ENCODE measurements at regions not wholly inside any gene's neighbourhood (a gene's known extent, or its start where the extent isn't known, plus 50 kb on each side); places are given as distances from the start of the nearest gene placed in this dataset.

- TF ChIP-seq EZH2 (IDR thresholded peaks at IDR 0.05; ENCODE audit: insufficient read depth, poor library complexity, severe bottlenecking), result no peak
- TF ChIP-seq EZH2phosphoT487 (IDR thresholded peaks at IDR 0.05; ENCODE audit: insufficient read depth, low read depth), result no peak
Observed at GRCh38 chr4:126851391-126851790, 781.4 kb upstream of the INTU start.

Measured in GM23248 (cell line).